HCT116 (cell line): ENCODE measurements at regions not wholly inside any gene's neighbourhood (a gene's known extent, or its start where the extent isn't known, plus 50 kb on each side); places are given as distances from the start of the nearest gene placed in this dataset.

Source experiments
- RAD21 ChIP-seq: IDR thresholded peaks from 2 replicates; pipeline ENCODE4 v1.6.1; 2012; ENCODE audit warnings: low read depth, mild to moderate bottlenecking
- TF ChIP-seq, protein P1 (sequence below), 3 experiments: fragments of 200-600 bp in 1 of 3; sonication (generic) in 1 of 3; IDR thresholded peaks in 2 of 3; conservative IDR thresholded peaks in 1 of 3; 2 replicates each; pipeline ENCODE4 v1.5.1; 2012 to 2017; ENCODE audit warnings: low read depth in 2 of 3, low read length in 2 of 3, antibody characterized with exemption in 1 of 3, borderline replicate concordance in 1 of 3, control low read depth in 1 of 3, mild to moderate bottlenecking in 1 of 3, mixed read lengths in 1 of 3, mixed run types in 1 of 3, moderate library complexity in 1 of 3; ENCODE audit not compliant: insufficient read depth in 1 of 3

GRCh38 chr3:72058493-72059081 lies 273.6 kb upstream of the PROK2 start:
- TF ChIP-seq, protein P1, sequence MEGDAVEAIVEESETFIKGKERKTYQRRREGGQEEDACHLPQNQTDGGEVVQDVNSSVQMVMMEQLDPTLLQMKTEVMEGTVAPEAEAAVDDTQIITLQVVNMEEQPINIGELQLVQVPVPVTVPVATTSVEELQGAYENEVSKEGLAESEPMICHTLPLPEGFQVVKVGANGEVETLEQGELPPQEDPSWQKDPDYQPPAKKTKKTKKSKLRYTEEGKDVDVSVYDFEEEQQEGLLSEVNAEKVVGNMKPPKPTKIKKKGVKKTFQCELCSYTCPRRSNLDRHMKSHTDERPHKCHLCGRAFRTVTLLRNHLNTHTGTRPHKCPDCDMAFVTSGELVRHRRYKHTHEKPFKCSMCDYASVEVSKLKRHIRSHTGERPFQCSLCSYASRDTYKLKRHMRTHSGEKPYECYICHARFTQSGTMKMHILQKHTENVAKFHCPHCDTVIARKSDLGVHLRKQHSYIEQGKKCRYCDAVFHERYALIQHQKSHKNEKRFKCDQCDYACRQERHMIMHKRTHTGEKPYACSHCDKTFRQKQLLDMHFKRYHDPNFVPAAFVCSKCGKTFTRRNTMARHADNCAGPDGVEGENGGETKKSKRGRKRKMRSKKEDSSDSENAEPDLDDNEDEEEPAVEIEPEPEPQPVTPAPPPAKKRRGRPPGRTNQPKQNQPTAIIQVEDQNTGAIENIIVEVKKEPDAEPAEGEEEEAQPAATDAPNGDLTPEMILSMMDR (IDR thresholded peaks at IDR 0.05 in 2 of 3, conservative IDR thresholded peaks at IDR 0.05 in 1 of 3; ENCODE audit: borderline replicate concordance in 1 of 3, insufficient read depth in 1 of 3, low read depth in 2 of 3, low read length in 2 of 3), result no peak
- no peak for TF ChIP-seq RAD21
